Nucleus accumbens (tissue), 56 donors: ENCODE measurements at regions not wholly inside any gene's neighbourhood (a gene's known extent, or its start where the extent isn't known, plus 50 kb on each side); places are given as distances from the start of the nearest gene placed in this dataset.

Experiments
- DNase-seq, 56 donors: peaks; one replicate each; lab custom pipeline; 2025; lab: John Stamatoyannopoulos, UW

DNA sequence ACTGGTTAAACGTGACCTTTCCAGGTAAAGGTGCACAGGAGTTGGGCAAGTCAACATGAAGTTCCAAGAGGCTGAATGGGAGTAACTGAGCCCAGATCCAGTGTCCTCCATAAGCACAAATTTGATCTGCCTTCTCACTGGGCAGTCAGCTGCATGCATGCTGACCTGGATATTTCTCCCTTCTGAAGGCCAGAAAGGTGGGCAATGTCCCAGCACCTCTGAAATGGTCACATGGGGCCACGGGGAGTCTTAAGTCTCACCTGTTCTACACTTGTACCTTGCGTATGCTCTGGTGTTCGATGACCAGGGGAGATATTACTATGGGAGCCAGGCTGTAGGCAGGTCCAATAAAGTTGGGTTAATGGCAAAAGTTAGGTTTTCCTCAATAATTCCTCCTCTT is 240.2 kb downstream of the SIPA1L2 start:
- DNase-seq = no peak

DNA sequence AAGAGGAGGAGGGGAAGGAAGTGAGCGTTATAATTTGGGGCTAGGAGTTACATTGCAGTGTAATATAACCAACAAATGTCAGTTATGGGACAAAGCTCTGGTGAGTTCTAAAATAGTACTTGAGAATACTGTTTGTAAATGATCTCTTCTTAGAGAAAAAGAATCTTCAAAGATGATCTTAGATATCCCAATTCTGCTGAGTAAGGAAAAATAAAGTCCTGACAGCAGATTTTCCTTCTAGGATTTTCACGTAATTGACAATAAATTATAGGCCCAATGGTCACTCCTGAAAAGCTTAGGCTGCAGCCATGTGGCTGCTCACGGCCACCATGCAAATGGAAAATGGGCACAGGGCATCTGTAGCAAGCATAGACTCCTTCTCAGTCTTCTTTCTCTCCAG is 241.6 kb downstream of the SIPA1L2 start:
- no peak for DNase-seq

DNA sequence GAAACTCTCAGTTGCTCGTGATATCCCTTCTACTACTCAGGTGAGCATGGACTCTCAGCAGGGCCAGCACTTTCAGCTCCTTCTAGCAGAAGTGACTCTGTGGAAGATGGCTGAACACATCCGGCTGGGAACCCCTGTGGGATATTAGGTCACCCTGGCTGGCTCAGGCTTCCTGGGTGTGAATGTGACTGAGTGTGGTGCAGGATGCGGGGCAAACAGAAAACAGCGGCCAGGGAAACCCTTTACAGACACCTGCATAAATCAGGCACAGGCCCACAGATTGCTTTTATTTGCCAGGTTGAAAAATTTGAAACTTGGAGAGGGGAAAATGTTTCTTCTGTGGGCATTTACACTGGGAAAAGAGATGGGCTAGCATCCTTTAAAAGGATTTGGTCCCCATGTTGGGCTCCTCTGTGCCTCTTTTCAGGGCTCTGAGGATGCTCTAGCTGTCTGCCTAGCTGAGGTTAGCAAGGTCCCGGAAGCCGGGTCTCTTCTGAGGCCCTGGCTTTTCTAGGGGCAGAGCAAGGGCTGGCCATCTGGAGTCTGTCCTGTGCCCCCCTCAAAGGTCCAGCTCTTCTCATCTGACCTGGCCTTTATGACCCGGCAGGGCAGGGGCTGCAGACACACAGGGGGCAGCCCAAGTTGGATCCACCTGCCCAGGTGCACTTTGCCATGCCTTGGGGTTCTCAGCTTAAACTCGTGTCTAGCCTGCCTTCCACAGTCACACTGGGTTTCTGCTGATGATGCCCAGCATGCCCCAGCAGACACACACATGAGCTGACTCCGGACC is 243.0 kb downstream of the SIPA1L2 start:
- no peak for DNase-seq

DNA sequence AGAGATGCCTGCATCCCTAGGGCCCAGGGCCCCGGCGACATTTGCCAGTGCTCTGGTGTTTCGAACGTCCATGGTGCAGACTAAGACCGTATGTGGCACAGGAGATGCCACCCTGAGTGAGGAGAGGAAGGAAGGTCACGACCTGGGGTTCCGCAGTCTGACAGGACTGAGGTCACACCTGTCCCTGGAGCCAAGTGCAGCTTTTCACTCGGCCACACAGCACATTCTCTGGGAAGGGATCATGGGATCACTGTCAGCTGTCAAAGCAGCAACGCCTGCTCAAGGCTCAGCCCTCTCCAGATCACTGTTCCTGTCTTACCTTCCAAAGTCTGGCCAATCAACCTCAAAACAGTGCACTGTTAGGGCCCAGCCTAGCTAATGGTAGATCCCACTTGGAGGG is 243.6 kb downstream of the SIPA1L2 start:
- no peak for DNase-seq

DNA sequence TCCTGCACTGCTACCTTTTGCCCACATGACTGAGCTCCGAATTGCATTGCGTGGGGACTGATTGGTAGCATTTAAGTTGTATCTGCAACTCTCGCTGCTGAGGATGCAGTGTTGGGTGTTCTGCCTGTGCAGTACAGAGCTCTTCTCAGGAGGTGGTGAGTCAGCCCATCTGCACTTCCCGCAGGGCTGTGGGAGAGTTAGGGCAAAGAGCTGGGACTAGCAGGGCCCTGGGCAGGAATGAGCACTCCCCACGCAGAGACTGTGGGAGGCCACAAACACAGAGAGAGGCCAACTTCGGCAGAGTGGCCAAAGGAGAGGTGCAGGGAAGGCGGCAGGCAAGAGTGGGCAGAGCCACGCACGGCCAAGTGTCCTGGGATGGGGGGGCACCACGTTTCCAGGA is 244.7 kb downstream of the SIPA1L2 start:
- DNase-seq = peak in 2 of 56 donors; percentile 11 to 12

DNA sequence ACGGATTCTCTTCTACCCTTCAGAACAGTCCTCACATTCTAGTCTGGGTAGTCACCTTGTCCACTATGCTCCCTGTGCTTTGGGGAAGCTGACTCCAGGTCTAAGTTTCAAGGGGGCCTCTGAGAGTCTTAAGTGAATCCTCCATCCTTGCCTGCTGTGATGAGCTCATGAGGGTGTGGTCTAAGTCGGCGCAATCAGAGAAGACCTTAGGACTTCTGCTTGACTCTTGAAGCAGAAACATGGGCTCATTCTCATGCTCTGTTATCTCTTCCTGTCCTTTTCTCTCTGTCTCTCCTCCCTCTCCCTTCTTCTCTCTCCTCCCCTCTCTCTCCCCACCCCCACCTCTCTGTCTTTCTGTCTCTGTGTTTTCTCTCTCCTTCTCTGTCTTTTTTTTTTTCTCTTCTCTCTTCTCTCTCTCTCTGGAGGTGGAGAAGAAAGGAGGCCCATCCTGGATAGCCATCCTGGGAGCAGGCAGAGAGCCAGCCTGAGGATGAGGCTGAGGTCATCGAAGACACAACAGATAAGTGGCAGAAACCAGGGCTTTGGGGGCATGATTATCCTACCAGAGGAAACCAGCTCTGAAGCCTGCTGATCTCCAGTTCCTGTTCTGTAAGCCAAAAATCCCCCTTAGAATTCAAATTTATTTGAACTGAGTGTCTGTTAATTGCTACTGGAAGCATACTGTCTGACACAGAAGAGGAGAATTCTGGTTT is 245.6 kb downstream of the SIPA1L2 start:
- DNase-seq = no peak

DNA sequence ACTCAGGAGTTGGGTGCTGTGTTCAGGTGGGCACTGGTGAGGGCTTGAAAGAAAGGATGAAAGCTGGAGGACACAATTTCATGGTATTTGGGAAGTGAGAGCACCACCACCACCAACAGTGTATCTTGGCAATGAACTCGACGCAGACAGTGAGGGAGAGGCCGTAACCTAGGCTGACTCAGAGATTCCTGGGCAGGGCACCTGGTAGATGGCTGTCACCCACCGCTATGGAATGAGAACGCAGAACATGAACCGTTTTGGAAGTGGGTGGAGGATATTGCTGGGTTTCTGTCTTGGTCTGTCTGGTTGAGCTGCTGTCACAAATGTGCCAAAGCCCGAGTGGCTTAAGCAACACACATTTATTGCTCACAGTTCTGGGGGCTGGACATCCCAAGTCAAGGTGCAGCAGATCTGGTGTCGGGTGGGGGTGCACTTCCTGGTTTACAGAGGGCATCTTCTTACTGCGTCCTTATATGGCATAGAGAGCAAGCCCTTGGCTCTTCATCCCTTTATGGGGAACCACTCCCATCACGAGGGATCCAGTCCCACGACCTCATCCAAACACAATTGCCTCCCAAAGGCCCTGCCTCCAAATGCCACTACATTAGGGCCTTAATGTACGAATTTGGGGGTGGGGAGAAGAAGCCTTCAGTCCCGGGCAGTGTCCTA is 246.3 kb downstream of the SIPA1L2 start:
- DNase-seq = no peak

DNA sequence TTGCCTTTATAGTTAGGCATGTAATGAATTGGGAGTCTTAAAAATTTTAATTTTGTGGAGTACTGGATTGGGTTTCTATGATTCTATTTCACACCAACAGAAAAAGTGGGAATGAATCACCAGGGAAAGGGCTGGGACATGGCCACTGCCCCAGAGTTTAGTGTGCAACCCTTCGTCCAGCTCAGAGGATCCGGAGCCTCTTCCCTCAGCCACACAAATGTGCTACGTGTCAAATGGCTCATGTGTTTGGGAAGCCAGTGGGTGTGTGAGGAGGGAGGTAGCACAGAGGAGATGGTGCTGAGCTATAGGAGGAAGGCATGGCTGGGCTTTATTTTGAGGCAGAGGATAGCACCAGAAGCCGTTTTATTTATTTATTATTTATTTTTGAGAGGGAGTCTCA is 247.3 kb downstream of the SIPA1L2 start:
- no peak for DNase-seq

DNA sequence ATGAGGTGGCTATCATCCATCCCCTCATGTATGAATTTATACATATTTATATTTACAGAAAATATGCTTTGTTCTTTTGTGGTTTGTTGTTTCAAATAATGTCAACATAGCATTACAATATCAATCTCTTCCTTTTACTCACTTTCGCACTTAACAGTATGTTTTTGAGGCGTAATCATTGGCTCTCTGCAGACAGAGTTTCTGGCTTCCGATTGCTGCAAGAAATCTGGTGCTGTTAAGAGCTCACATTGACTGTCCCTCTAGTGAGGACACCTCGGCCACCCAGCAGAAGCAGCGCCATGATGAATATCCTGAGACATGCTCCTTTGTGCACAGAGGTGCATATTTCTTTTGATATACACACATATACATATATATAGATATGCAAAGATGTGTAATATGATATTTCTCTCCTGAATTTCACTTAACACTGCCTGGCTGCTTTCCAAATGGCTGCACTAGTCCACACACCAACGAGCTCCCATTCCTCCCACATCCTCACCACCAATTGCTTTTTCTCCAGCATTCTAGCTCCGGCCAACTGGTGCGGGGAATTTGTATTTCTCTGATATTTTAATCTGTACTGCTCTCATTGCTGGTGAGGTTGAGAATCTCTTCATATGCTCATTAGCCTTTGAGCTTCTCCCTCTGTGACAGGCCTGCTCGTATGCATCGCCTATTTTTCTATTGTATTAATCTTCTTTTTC is 248.4 kb downstream of the SIPA1L2 start:
- DNase-seq = no peak

DNA sequence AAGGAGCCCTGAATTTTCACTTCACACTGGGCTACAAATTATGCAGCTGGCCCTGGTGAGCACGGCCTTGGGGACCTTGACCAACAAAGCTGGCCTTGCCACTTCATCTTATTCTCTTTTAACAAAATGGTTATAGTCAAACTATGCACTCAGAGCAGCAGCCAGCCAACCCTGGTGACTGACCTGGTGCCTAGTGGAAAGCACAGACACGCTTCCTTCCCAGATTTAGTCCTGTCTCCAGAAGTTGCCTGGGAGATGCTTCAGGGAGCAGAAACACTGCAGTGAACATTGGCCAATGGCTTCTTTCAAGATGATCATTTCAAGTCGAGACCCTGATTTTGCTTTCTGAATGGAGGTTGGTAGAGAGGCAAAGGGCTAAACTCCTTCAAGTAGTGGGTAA is 249.3 kb downstream of the SIPA1L2 start:
- peak in 3 of 56 donors; percentile 4 to 12 (median 10) for DNase-seq

DNA sequence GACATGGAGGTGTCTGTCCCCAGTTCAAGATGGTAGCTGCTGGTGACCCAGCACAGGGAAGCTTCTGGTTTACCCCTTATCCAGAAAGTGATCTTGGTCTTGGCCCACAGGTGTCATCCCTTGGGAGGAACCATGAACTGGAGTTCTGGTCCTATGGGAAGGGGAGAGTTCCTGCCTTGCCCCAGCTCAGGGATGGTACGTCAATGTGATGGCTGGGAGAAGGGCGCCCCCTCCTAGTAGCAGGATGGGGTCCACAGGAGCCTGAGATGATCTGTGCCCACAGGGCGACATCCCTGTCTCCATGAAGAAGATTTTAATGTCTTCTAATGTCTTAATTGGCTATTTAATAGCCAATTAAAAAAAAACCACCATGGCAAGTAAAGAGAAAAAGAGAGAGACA is 249.8 kb downstream of the SIPA1L2 start:
- no peak for DNase-seq

DNA sequence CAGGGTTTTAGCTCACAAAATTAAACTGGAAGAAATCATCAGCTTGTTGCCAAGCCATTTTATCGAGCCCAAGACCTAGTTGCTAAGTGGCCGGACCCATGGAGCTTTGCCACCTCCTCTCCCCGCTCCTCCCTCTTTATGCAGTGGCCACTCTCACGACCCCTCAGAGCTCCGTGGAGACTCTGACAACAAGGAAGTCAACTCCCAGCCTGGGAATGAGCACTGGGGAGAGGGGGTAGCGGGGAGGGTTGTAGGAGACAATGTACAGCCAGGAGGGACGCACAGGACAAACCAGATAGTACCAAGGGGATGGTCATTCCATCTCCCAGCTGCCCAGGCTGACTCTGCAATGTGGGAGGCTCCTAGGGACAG is 250.9 kb downstream of the SIPA1L2 start:
- no peak for DNase-seq

DNA sequence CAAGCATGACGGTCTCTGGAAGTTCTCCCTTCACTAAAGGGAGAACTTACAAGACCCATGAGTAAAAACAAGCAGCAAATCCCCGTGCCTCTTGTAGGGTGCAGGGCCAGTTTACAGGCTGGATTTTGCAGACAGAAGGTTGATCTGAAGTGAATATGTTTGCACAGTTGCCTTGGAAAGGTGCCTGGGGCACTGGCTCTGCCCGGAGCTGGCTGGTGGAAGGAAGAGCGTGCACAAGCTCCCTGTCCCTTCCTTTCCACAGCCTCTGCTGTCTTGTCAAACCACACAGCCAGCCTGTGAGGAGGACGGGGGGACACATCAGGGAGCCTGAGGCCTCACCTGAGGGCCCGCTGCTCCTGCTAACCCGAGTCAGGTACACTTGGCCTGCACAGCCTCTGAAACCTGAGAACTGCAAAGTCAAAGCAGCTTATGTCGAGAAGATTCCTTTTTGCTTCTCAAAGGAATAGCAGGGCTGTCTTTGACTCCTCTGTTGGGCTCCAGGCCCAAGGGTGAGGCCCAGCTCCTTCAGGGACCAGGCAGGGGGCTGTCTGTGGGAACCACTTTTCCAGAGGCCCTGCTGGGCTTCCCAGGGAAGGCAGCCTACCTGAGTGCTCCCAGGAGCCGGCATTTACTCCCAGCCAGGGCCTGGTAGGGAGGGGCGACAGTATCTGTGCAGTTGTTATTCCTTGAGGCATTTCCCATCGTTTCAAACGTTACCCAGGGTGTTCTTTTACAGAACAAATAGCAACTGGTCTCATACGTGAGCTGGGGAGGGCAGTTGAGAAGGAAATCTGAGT is 251.5 kb downstream of the SIPA1L2 start:
- DNase-seq = peak in 1 of 56 donors; percentile 8

DNA sequence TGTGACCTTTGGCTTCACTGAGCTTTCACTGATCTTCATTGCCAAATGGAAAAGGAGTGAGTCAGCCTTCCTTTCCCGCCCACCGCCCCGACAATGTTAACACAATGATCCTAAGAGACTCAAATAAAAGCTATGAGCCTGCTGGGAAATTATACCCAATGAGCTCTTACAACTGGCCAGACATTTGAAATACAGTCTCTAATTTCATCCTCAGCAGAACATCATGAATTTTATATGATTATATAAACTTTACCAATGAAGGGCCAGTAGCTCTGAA is 252.5 kb downstream of the SIPA1L2 start:
- no peak for DNase-seq

DNA sequence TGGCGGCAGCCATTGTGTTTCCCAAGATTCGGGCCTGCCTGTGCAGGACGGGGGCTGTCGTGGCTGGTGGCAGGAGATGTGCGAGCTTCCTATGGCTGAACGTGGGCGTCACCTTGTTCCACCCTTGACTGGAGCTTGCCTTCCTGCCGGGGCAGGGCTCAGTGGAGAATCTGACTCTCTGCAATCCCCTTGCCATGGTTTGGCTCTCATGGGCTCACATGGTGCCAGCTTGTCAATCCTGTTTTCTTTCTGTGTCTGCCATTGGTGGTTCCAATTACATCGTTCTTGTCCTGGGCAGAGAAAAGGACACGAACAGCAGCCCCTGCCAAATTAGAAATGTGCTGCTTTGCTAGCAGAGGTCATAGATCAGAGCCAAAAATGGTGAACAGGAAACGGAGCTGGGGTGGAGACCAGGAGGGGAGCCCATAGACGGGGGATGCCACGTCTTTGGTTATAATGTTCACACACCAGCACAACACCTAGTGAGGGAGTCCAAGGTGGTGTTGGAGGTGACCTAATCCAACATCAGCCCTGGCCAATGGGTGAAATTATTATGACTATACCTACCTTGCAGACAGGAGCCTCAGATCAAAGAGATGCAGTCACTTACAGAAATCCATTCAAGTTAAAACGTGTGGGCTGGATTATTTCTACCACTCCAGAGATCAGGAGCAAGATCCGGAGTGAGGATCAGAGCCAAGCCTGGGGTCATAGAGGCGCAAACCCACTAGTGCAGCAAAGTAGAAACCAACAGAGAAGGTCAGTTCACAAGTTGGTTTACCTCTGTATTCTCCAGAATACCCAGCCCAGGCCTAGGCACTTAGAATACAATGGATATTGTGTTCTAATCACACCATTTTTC is 253.1 kb downstream of the SIPA1L2 start:
- no peak for DNase-seq

DNA sequence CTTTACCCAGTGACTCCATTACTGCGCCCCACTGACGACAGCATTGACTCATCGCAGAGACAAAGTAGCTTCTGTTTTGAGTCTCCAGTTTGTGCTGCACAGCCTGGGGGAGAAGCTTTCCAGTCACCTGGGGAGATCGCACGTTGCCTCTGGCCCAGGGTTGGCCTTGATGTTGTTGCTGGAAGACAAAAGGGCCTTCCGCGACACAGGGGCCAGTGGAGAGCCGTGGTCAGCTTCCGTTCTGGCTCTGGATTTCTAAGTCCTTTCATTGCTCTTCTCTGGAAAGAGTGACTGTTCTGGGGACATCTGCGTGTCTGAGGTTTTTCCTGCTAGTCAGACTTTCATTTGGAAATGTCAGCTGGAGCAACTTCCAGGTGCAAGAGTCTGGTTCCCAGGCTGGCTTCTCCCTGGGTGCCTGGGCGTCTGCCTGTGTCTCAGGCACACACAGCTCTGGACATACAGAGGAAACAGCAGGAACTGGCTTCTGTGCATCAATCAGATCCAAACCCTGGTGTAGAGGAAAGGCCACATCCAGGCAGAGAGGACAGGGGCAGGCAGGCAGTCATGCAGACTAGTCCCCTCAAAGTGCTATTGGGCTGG is 257.0 kb downstream of the SIPA1L2 start:
- DNase-seq = no peak

DNA sequence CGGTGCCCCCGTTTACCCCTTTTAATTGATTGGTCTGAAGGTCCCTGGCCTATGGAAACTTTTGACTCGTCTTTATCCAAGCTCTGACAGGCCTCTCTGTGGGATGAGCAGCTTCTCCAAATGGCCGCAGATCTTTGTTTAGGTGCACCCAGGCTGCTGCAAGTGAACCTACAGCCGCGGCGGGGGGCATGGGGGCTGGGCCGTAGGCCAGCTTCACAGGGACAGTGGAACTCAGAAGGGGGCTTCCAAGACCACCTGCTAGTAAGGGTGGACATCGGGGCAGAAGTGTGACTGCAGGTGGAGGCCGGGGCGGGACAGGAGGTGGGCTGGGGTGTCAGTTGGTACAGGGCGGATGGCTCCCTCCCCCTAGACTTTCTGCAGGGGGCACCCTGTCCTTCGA is 257.5 kb downstream of the SIPA1L2 start:
- no peak for DNase-seq

DNA sequence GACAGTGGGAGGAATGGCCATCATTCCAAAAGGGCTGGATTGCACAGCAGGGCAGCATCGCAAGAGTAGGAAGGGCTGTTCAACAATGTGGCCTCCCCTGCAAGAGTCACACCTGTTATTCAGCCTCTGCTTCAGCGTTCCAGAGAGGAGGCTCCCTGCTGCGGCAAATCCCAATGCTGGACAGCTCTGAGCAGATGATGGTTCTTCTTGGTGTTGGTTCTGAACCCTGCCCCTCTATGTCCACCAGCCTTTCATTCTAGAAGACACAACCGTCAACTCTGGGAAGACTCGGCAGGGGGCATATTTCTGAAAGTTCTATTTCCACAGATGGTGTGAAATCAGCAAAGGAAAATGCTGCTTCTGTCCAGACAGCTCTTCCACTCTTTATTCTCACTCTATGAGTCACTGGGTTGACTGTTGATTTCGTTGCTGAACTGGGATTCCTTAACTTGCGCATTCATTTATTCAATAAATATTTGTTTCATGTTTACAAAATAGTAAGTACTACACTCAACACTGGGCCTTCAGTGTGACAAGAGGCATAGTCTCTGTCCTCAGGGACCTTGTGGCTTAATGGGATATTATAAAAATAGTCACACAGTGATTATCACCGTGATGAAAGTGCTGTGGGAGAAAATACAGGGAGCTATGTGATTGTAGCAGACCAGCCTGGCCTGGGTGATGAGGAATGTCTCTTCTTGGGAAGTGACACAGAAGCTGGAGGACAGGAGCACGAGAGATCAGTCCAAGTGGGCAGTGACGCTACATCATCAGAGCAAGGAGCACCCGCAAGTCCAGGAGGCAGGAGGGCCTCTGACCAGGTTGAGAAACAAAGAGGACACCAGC is 260.3 kb downstream of the SIPA1L2 start:
- no peak for DNase-seq
